ENCODE measurements at regions not wholly inside any gene's neighbourhood (a gene's known extent, or its start where the extent isn't known, plus 50 kb on each side); places are given as distances from the start of the nearest gene placed in this dataset.

DNA sequence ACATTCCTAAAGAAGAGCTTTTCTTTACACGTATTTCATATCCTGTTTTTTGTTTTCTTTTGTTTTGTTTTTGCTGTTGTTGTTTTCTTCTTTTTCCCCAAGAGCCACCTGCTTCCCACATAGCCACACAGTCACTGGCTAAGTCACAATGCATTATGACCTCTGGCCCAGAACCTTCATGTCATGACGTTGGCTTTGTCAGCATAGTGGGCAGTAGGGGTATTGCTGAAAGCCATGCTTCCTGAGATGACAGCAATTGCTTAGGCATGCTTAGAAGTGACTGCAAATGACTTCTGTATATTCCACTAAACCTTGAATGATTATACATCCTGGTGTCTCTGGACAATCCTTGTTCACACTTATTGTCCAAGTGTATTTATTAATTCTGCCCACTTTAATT is 375.8 kb downstream of the TAF11L14 start:
- no peaks in the 10 kb centered on the region for H3K4me1 Mint-ChIP-seq
- H3K9me3 Mint-ChIP-seq, result peaks cover 10% of the 10 kb centered on the region
- H3K36me3 Mint-ChIP-seq (ENCODE audit: low read depth), result no peaks in the 10 kb centered on the region
- H3K4me3 Mint-ChIP-seq, result no peak overlapping the region
- ATAC-seq (replicated peaks), result no peak
- H3K27ac Mint-ChIP-seq, result no peak overlapping the region
- no peaks in the 10 kb centered on the region for H3K27me3 Mint-ChIP-seq

DNA sequence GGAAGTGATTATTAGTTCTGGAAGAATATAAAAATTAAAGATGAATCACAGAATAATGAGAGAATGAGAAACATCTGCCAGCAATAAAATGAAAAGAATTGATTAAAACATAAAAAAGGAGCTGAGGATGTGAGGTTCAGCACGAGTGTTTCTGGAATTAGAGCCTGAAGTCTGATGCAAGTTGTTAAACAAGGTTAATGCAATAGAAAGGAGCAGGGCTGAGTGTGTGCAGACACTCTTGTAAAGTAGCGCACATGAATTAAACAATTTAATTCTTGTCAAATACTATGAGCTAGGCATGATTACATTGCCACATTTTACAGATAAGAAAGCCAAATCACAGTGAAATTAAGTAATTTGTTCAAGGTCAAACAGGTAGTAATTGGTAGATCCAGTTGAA is 384.2 kb downstream of the TAF11L14 start:
- no peaks in the 10 kb centered on the region for H3K4me1 Mint-ChIP-seq
- H3K9me3 Mint-ChIP-seq, result peaks cover 14% of the 10 kb centered on the region
- no peak overlapping the region for H3K27ac Mint-ChIP-seq
- no peak overlapping the region for H3K4me3 Mint-ChIP-seq
- ATAC-seq (replicated peaks), result no peak
- no peaks in the 10 kb centered on the region for H3K27me3 Mint-ChIP-seq
- no peaks in the 10 kb centered on the region for H3K36me3 Mint-ChIP-seq (ENCODE audit: low read depth)

DNA sequence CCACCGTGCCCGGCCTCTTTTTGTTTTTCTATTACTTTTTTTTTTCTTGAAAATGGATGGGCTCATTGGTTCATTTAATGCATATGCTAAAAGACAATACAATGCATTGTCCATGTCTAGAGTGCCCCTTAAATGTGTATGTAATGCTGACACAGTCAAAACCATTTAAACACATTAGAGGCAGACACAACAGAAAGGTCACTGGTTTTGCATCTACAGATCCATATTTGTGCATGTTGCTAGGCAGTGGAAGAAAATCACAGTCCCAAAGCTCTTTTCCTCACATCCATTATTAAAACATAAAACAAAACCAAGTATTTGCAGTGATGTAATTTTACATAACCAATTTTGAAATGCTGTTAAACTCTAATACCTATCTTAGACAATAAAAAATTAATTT is 389.0 kb downstream of the TAF11L14 start:
- H3K4me3 Mint-ChIP-seq, result no peak overlapping the region
- H3K9me3 Mint-ChIP-seq, result peaks cover 10% of the 10 kb centered on the region
- no peak for ATAC-seq (replicated peaks)
- H3K27me3 Mint-ChIP-seq, result no peaks in the 10 kb centered on the region
- no peaks in the 10 kb centered on the region for H3K36me3 Mint-ChIP-seq (ENCODE audit: low read depth)
- no peaks in the 10 kb centered on the region for H3K4me1 Mint-ChIP-seq
- no peak overlapping the region for H3K27ac Mint-ChIP-seq

DNA sequence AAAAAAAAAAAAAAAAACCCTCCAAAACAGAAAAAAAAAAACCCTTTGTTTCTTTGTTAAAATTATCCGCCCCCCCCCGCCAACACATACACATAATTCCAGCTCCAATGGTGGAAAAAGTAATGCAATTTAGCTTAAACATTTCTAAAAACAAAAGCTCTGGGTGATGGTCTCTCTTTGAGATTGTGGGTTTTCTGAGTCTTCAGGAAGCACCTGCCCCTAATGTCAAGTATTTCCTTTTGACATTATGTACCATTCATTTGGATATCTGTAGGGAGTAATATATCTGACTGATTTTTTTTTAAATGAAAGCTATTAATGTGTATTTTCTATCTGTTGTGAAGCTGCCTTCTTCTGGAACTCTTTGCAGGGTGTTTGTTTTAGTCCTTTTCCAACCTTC is 389.7 kb downstream of the TAF11L14 start:
- Mint-ChIP-seq H3K4me3 (no peak overlapping the region), H3K9me3 (peaks cover 4% of the 10 kb centered on the region), H3K4me1 (no peaks in the 10 kb centered on the region), H3K27ac (no peak overlapping the region), H3K27me3 (no peaks in the 10 kb centered on the region), H3K36me3 (ENCODE audit: low read depth) (no peaks in the 10 kb centered on the region)
- ATAC-seq (replicated peaks), result no peak

- Mint-ChIP-seq H3K4me3 (no peak overlapping the region), H3K4me1 (no peaks in the 10 kb centered on the region), H3K9me3 (peaks cover 3% of the 10 kb centered on the region), H3K27me3 (no peaks in the 10 kb centered on the region), H3K27ac (no peak overlapping the region), H3K36me3 (ENCODE audit: low read depth) (no peaks in the 10 kb centered on the region)
- no peak for ATAC-seq (replicated peaks)
Observed at GRCh38 chr5:18024542-18024941, 390.3 kb downstream of the TAF11L14 start.

DNA sequence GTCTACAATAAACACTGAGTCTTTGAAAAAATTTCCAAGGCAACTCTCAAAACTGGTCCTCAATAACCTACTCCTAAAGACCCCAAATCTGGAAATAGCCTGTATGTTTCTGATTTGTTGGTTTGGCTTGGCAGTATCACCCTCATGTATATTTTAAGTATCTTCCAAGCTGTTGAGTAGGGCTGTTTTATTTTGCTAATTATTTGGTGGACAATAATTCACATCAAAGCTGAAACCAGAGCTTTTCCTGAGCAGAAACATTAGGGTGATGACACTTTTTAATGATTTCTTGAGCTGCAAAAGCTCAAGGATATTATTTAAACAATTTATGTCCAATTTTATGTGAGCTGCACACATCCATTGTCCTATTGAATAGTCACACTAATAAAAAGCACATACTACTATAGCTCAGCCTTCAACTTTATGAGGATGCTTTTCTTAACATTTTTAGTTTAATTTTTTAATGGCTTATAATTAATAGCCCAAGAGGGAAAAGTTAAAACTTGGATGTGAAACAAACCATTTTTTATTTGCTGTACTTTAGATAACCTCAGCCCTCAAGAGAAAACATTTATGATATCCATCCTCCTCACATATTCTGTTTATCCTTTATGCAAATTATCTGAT is 393.1 kb downstream of the TAF11L14 start:
- no peaks in the 10 kb centered on the region for H3K36me3 Mint-ChIP-seq (ENCODE audit: low read depth)
- H3K9me3 Mint-ChIP-seq, result no peaks in the 10 kb centered on the region
- H3K4me3 Mint-ChIP-seq, result no peak overlapping the region
- no peak for ATAC-seq (replicated peaks)
- no peaks in the 10 kb centered on the region for H3K27me3 Mint-ChIP-seq
- H3K4me1 Mint-ChIP-seq, result no peaks in the 10 kb centered on the region
- no peak overlapping the region for H3K27ac Mint-ChIP-seq

GRCh38 chr5:18028036-18028435 is 393.8 kb downstream of the TAF11L14 start:
- Mint-ChIP-seq H3K27me3 (no peaks in the 10 kb centered on the region), H3K4me1 (no peaks in the 10 kb centered on the region), H3K36me3 (ENCODE audit: low read depth) (no peaks in the 10 kb centered on the region), H3K4me3 (no peak overlapping the region), H3K9me3 (no peaks in the 10 kb centered on the region), H3K27ac (no peak overlapping the region)
- ATAC-seq (replicated peaks), result no peak

DNA sequence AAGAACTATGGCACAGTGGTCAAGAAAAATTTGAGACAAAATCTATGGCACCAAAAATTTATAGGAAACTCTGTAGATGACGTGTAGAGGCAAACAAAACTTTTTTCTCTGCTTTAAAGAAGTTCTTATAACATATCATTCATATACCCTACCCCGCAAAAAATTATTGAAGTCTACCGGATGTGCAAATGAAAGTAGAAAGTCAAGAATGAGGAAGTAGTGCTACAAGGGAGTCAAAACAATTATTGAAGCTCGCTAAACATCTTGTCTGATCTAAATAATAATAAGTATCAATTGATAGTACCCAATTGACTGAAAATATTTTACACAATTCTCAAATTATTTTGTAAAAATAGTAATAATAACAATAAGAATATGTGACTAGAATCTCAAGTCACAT is 398.5 kb downstream of the TAF11L14 start:
- no peaks in the 10 kb centered on the region for H3K27me3 Mint-ChIP-seq
- H3K36me3 Mint-ChIP-seq (ENCODE audit: low read depth), result no peaks in the 10 kb centered on the region
- H3K4me1 Mint-ChIP-seq, result no peaks in the 10 kb centered on the region
- H3K4me3 Mint-ChIP-seq, result no peak overlapping the region
- no peaks in the 10 kb centered on the region for H3K9me3 Mint-ChIP-seq
- H3K27ac Mint-ChIP-seq, result no peak overlapping the region
- no peak for ATAC-seq (replicated peaks)

GRCh38 chr5:18036531-18036930 is 402.3 kb downstream of the TAF11L14 start:
- no peaks in the 10 kb centered on the region for H3K9me3 Mint-ChIP-seq
- no peak overlapping the region for H3K4me3 Mint-ChIP-seq
- H3K36me3 Mint-ChIP-seq (ENCODE audit: low read depth), result no peaks in the 10 kb centered on the region
- H3K27me3 Mint-ChIP-seq, result no peaks in the 10 kb centered on the region
- no peak overlapping the region for H3K27ac Mint-ChIP-seq
- no peak for ATAC-seq (replicated peaks)
- H3K4me1 Mint-ChIP-seq, result no peaks in the 10 kb centered on the region

DNA sequence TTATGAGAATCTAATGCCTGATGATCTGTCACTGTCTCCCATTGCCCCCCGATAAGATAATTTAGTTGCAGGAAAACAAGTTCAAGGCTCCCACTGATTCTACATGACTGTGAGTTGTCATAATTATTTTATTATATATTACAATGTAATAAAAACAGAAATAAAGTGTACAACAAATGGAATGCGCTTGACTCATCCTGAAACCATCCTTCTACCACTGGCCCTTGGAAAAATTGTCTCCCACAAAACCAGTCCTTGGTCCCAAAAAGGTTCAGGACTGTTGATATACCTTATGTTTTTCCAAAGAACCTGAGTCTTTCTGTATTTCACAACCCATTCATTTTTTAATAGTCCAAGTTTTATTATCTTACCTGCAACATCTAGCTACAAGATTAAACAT is 403.5 kb downstream of the TAF11L14 start:
- no peaks in the 10 kb centered on the region for H3K27me3 Mint-ChIP-seq
- no peak for ATAC-seq (replicated peaks)
- no peaks in the 10 kb centered on the region for H3K4me1 Mint-ChIP-seq
- H3K4me3 Mint-ChIP-seq, result no peak overlapping the region
- H3K9me3 Mint-ChIP-seq, result no peaks in the 10 kb centered on the region
- no peaks in the 10 kb centered on the region for H3K36me3 Mint-ChIP-seq (ENCODE audit: low read depth)
- no peak overlapping the region for H3K27ac Mint-ChIP-seq

DNA sequence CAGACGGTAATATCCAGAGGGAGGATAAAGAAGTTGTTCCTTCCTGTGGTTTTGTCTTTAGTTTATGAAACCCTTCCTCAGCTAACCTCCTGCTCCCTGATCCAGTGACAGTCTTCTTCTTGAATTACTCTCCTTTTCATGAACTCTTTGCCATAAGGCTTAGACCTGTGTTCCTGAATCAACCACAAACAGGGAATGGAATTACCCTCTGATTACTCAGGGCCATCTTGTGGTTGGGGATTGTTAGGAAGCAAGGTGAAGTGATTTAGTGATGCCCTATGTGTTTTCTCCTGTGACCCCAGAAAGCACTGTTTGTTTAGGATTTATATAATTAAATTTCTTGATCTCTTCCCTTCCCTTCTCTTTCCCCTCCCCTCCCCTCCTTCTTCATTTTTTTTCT is 409.1 kb downstream of the TAF11L14 start:
- Mint-ChIP-seq H3K4me3 (no peak overlapping the region), H3K9me3 (no peaks in the 10 kb centered on the region), H3K4me1 (no peaks in the 10 kb centered on the region), H3K27ac (no peak overlapping the region), H3K36me3 (ENCODE audit: low read depth) (no peaks in the 10 kb centered on the region), H3K27me3 (no peaks in the 10 kb centered on the region)
- no peak for ATAC-seq (replicated peaks)

DNA sequence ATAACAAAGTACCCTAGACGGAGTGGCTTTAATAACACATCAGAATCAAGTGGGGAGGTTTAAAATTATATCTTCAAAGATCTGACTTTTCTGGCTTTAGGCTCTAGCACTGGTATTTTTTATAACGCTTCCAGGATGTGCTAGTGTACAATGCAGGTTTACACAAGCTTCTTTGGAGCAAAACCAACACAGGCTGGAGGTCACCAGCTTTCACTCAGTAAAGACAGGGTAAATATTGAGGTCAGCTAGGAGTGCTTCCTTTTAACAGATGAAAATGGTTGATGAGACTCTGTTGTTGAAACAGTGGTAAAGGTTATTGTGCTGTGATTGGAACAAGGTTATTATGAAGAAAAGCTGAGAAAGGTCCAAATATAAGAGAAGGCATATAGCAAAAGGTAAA is 414.2 kb downstream of the TAF11L14 start:
- H3K27me3 Mint-ChIP-seq, result no peaks in the 10 kb centered on the region
- ATAC-seq (replicated peaks), result no peak
- H3K9me3 Mint-ChIP-seq, result peaks cover 5% of the 10 kb centered on the region
- no peak overlapping the region for H3K4me3 Mint-ChIP-seq
- H3K27ac Mint-ChIP-seq, result no peak overlapping the region
- no peaks in the 10 kb centered on the region for H3K36me3 Mint-ChIP-seq (ENCODE audit: low read depth)
- H3K4me1 Mint-ChIP-seq, result no peaks in the 10 kb centered on the region

DNA sequence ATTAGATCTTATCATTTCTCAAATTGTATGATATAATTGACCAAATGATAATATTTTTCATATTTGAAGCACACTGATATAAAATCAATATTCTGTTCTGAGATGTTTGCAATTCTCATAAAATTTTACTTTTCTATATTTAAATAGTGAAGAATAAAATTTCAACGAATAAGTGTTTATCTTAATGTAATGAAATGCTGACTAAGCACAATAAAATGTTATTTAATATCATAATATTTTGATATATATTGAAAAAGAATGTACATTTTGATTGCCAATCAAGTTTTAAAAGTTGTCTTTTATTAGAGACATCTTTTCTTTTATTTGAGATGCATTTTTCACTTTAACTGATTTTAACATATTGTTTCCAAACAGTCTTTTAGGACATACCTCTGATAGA is 416.1 kb downstream of the TAF11L14 start:
- H3K4me3 Mint-ChIP-seq, result no peak overlapping the region
- no peaks in the 10 kb centered on the region for H3K4me1 Mint-ChIP-seq
- ATAC-seq (replicated peaks), result no peak
- no peak overlapping the region for H3K27ac Mint-ChIP-seq
- H3K9me3 Mint-ChIP-seq, result peaks cover 16% of the 10 kb centered on the region
- no peaks in the 10 kb centered on the region for H3K27me3 Mint-ChIP-seq
- H3K36me3 Mint-ChIP-seq (ENCODE audit: low read depth), result no peaks in the 10 kb centered on the region

DNA sequence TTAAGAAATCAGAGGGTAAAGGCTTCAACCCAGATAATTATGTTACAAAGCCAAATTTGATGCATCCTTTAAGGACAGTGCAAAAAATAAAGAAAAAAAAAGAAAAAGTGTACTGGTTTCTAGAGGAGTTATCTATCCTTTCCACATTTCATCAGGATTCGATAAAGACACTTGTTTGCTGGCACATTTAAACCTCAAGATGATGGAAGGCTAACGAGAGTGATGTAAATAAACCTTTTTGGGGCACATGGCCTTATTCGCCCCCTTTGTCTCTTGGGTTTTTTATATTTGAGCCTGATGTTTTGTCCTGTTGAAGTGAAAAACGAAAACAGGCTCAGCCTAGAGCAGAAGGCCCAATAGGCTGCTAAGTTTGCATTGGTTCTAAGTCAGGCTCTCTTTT is 416.5 kb downstream of the TAF11L14 start:
- no peak for ATAC-seq (replicated peaks)
- Mint-ChIP-seq H3K27me3 (no peaks in the 10 kb centered on the region), H3K36me3 (ENCODE audit: low read depth) (no peaks in the 10 kb centered on the region), H3K27ac (no peak overlapping the region), H3K4me3 (no peak overlapping the region), H3K4me1 (no peaks in the 10 kb centered on the region), H3K9me3 (peaks cover 19% of the 10 kb centered on the region)

DNA sequence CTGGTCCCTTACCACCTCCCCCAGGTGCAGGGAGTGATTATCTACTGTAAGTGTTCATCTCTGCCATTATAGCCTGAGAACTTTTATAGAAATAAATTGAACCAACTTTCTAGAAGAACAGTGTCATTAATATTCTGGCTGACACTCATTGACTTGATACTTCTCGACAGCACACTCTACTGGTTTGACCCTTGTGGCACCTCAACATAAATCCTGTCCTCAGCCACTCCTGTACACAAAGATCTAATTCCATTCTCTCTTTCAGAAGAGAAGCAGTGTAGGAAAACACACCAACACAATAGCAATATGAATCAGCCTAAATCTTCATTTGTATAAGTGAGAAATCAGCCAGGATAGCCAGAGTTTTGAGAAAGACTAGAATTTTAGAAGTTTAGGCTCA is 417.7 kb downstream of the TAF11L14 start:
- H3K27me3 Mint-ChIP-seq, result no peaks in the 10 kb centered on the region

DNA sequence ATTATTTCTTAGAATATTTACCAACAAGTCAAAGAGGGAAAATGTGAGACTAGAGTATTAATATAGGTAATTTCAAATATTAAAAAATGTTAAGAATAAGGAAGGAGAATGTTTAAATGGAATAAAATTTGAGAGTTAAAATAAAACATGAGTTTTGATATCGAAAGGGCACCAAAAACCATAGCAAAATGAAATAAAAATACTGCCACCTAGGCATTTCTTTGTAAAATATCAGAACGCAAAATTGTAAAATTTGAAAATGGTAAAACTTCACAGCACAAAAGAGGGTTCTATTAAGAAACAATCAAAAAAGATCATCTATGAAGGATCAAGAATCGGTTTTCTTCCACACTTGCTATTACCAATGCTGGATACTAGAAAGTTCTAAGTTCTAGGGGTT is 418.3 kb downstream of the TAF11L14 start:
- no peaks in the 10 kb centered on the region for H3K27me3 Mint-ChIP-seq
- no peak for ATAC-seq (replicated peaks)
- no peak overlapping the region for H3K4me3 Mint-ChIP-seq
- no peaks in the 10 kb centered on the region for H3K4me1 Mint-ChIP-seq
- H3K36me3 Mint-ChIP-seq (ENCODE audit: low read depth), result no peaks in the 10 kb centered on the region
- H3K9me3 Mint-ChIP-seq, result peaks cover 19% of the 10 kb centered on the region
- H3K27ac Mint-ChIP-seq, result no peak overlapping the region

More for the DNA sequence above, 417.7 kb downstream of the TAF11L14 start:
- H3K36me3 Mint-ChIP-seq (ENCODE audit: low read depth), result no peaks in the 10 kb centered on the region
- H3K27ac Mint-ChIP-seq, result no peak overlapping the region
- H3K4me1 Mint-ChIP-seq, result no peaks in the 10 kb centered on the region
- no peak overlapping the region for H3K4me3 Mint-ChIP-seq
- no peak for ATAC-seq (replicated peaks)
- H3K9me3 Mint-ChIP-seq, result peaks cover 19% of the 10 kb centered on the region

Measured in activated T-helper 17 cell treated with anti-CD3 and anti-CD28 coated beads, Interleukin-2, amount 50 U/mL, for 72 hours (primary cell).